ENCODE measurements at regions not wholly inside any gene's neighbourhood (a gene's known extent, or its start where the extent isn't known, plus 50 kb on each side); places are given as distances from the start of the nearest gene placed in this dataset.

GRCh38 chr3:21331321-21331720 lies 419.7 kb downstream of the ZNF385D start:
- Histone ChIP-seq H3K9me3 (no peaks in the 10 kb centered on the region), H3K4me3 (no peak overlapping the region), H3K27ac (no peak overlapping the region), H3K36me3 (no peaks in the 10 kb centered on the region), H3K27me3 (no peaks in the 10 kb centered on the region), H3K4me1 (ENCODE audit: insufficient read depth) (peaks cover 1% of the 10 kb centered on the region)
- no peak for TF ChIP-seq EP300 (IDR thresholded peaks at IDR 0.05)
- no peak for TF ChIP-seq POLR2A (IDR thresholded peaks at IDR 0.05)
- no peak for TF ChIP-seq CTCF (IDR thresholded peaks at IDR 0.05)
- intact Hi-C loops (cut with DNase I), result loop anchor here in 1 of 4 donors (5.0 kb wide), 1 partner anchor 1021 kb away; no protein-coding TSS in a partner anchor
- WGBS, 3 donors, result 45 to 49% (median 48%) methylated on average over 2 of the region's 2 CpGs
- no peak for DNase-seq

GRCh38 chr3:21330293-21330692 lies 420.7 kb downstream of the ZNF385D start:
- H3K9me3 ChIP-seq, result no peaks in the 10 kb centered on the region
- WGBS, 3 donors, result 5 to 11% (median 6%) methylated on average over 2 of the region's 2 CpGs
- no peak overlapping the region for H3K27ac ChIP-seq
- intact Hi-C loops (cut with DNase I), result loop anchor here in 1 of 4 donors (5.0 kb wide), 1 partner anchor 1022 kb away; no protein-coding TSS in a partner anchor
- no peak for TF ChIP-seq EP300 (IDR thresholded peaks at IDR 0.05)
- TF ChIP-seq CTCF (IDR thresholded peaks at IDR 0.05), result no peak
- no peak for TF ChIP-seq POLR2A (IDR thresholded peaks at IDR 0.05)
- H3K27me3 ChIP-seq, result no peaks in the 10 kb centered on the region
- H3K4me1 ChIP-seq (ENCODE audit: insufficient read depth), result peaks cover 1% of the 10 kb centered on the region
- H3K4me3 ChIP-seq, result no peak overlapping the region
- H3K36me3 ChIP-seq, result no peaks in the 10 kb centered on the region
- no peak for DNase-seq

- no peak for DNase-seq
- H3K36me3 ChIP-seq, result no peaks in the 10 kb centered on the region
- TF ChIP-seq CTCF (IDR thresholded peaks at IDR 0.05), result no peak
- TF ChIP-seq POLR2A (IDR thresholded peaks at IDR 0.05), result no peak
- no peak for TF ChIP-seq EP300 (IDR thresholded peaks at IDR 0.05)
- H3K4me3 ChIP-seq, result no peak overlapping the region
- H3K27me3 ChIP-seq, result no peaks in the 10 kb centered on the region
- H3K4me1 ChIP-seq (ENCODE audit: insufficient read depth), result peaks cover 1% of the 10 kb centered on the region
- H3K27ac ChIP-seq, result no peak overlapping the region
- no peaks in the 10 kb centered on the region for H3K9me3 ChIP-seq
- intact Hi-C loops (cut with DNase I), result no loop called here
- whole genome bisulfite sequencing, 3 donors, result 90 to 96% (median 96%) methylated on average over 11 of the region's 11 CpGs
Measured at GRCh38 chr3:21328711-21329390, 422.2 kb downstream of the ZNF385D start.

GRCh38 chr3:21326704-21327475 lies 424.1 kb downstream of the ZNF385D start:
- no peaks in the 10 kb centered on the region for H3K27me3 ChIP-seq
- no peaks in the 10 kb centered on the region for H3K9me3 ChIP-seq
- TF ChIP-seq CTCF (IDR thresholded peaks at IDR 0.05) (no peak), EP300 (IDR thresholded peaks at IDR 0.05) (no peak), POLR2A (IDR thresholded peaks at IDR 0.05) (no peak)
- 38 to 49% (median 49%) methylated on average over 3 of the region's 3 CpGs for WGBS, 3 donors
- DNase-seq, result no peak
- H3K4me3 ChIP-seq, result no peak overlapping the region
- no peaks in the 10 kb centered on the region for H3K4me1 ChIP-seq (ENCODE audit: insufficient read depth)
- intact Hi-C loops (cut with DNase I), result no loop called here
- no peaks in the 10 kb centered on the region for H3K36me3 ChIP-seq
- H3K27ac ChIP-seq, result no peak overlapping the region
